Neutrophil (primary cell): ENCODE measurements at regions not wholly inside any gene's neighbourhood (a gene's known extent, or its start where the extent isn't known, plus 50 kb on each side); places are given as distances from the start of the nearest gene placed in this dataset.

ENCODE experiments used
- H3K27ac ChIP-seq: fragments of 200-600 bp; sonication (generic); 2 replicates; pipeline ENCODE4 v1.5.1; 2016; ENCODE audit warnings: mild to moderate bottlenecking, moderate library complexity
- H3K27me3 ChIP-seq: fragments of 200-600 bp; sonication (generic); 2 replicates; pipeline ENCODE4 v1.6.0; 2016; ENCODE audit warnings: mild to moderate bottlenecking
- H3K36me3 ChIP-seq: fragments of 200-600 bp; sonication (generic); 2 replicates; pipeline ENCODE4 v1.5.1; 2017
- H3K4me1 ChIP-seq, 2 experiments: fragments of 200-600 bp in 1 of 2; sonication (generic) in 1 of 2; 1 replicate in 1 of 2; 2 replicates in 1 of 2; pipeline versions ENCODE4 v1.5.1 to v1.6.1; 2013 to 2016; ENCODE audit warnings: low read depth in 1 of 2, low read length in 1 of 2, mild to moderate bottlenecking in 1 of 2, moderate library complexity in 1 of 2; ENCODE audit not compliant: control insufficient read depth in 1 of 2, insufficient read depth in 1 of 2
- H3K4me3 ChIP-seq, 2 experiments: fragments of 200-600 bp in 1 of 2; sonication (generic) in 1 of 2; 1 replicate in 1 of 2; 2 replicates in 1 of 2; pipeline ENCODE4 v1.5.1; 2013 to 2016; ENCODE audit warnings: low read depth in 1 of 2, low read length in 1 of 2, mild to moderate bottlenecking in 1 of 2, moderate library complexity in 1 of 2
- H3K9me3 ChIP-seq: fragments of 200-600 bp; sonication (generic); 2 replicates; pipeline ENCODE4 v1.5.1; 2016
- TF ChIP-seq, protein P1 (sequence below): fragments of 200-600 bp; sonication (generic); IDR thresholded peaks from 2 replicates; pipeline ENCODE4 v1.5.1; 2016; ENCODE audit warnings: antibody characterized with exemption

DNA sequence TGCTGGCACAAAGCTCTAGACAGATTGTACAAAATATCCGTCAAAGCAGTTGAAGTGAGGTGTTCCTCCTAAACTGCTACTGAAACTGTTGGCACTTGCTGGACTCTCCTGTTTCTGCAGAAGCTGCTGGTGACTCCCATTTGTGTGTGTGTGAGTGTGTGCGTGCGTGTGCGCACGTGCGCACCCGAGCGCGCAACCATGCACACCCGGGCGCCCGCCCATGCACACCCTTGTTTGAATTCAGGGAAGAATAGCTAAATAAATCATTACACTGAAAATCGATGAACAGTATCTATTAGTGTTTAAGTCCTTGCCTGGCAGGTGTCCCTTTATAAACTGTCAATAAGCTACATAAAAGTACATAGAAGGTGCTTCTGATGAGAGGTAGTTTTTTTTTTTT lies 156.4 kb upstream of the B3GALT2 start:
- H3K36me3 ChIP-seq: no peaks in the 10 kb centered on the region
- no peaks in the 10 kb centered on the region for H3K4me1 ChIP-seq
- H3K9me3 ChIP-seq: no peaks in the 10 kb centered on the region
- H3K27me3 ChIP-seq: no peaks in the 10 kb centered on the region
- TF ChIP-seq, protein P1, sequence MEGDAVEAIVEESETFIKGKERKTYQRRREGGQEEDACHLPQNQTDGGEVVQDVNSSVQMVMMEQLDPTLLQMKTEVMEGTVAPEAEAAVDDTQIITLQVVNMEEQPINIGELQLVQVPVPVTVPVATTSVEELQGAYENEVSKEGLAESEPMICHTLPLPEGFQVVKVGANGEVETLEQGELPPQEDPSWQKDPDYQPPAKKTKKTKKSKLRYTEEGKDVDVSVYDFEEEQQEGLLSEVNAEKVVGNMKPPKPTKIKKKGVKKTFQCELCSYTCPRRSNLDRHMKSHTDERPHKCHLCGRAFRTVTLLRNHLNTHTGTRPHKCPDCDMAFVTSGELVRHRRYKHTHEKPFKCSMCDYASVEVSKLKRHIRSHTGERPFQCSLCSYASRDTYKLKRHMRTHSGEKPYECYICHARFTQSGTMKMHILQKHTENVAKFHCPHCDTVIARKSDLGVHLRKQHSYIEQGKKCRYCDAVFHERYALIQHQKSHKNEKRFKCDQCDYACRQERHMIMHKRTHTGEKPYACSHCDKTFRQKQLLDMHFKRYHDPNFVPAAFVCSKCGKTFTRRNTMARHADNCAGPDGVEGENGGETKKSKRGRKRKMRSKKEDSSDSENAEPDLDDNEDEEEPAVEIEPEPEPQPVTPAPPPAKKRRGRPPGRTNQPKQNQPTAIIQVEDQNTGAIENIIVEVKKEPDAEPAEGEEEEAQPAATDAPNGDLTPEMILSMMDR: no peak
- H3K4me3 ChIP-seq: no peak overlapping the region
- no peak overlapping the region for H3K27ac ChIP-seq

DNA sequence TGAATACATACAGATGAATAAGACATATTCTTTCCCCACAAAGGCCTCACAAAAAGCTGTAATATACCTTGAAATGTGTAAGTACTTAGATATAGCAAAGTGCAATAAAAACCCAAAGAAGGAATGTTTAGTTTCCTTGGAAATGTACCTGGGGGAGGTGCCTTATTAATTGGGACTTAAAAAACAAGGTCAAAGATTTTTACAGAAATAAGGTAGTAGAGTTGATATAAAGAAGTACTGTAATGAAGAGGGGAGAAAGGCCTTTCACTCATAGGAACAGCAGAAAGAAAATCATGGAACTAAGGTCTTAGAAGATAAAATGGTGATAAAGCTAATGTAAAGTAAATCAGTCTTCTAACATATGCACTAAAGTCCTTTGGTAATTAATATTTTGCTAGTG lies 153.9 kb upstream of the B3GALT2 start:
- Histone ChIP-seq H3K9me3 (no peaks in the 10 kb centered on the region), H3K4me3 (no peak overlapping the region), H3K27ac (no peak overlapping the region), H3K4me1 (no peaks in the 10 kb centered on the region), H3K27me3 (no peaks in the 10 kb centered on the region), H3K36me3 (no peaks in the 10 kb centered on the region)
- TF ChIP-seq, protein P1: no peak

DNA sequence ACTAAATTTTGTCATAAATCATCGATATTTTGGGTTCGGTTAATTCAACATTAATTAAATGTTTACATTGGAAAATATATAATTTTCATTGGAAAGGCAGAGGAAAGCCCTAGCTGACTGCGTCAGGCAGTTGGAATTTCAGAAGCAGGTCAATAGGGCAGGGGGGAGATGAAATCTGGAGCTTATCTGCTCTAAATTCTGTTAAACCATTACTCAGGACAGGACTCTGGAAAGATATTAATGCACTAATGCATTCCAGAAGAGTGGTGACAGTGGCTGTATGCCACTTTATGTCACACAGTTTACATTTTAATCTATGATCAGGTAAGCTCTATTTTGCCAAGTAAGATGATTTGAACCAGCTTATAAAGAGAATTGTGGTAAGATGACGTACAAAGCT lies 153.0 kb upstream of the B3GALT2 start:
- no peaks in the 10 kb centered on the region for H3K9me3 ChIP-seq
- no peak overlapping the region for H3K4me3 ChIP-seq
- TF ChIP-seq, protein P1: no peak
- H3K27me3 ChIP-seq: no peaks in the 10 kb centered on the region
- no peaks in the 10 kb centered on the region for H3K36me3 ChIP-seq
- no peaks in the 10 kb centered on the region for H3K4me1 ChIP-seq
- H3K27ac ChIP-seq: no peak overlapping the region

DNA sequence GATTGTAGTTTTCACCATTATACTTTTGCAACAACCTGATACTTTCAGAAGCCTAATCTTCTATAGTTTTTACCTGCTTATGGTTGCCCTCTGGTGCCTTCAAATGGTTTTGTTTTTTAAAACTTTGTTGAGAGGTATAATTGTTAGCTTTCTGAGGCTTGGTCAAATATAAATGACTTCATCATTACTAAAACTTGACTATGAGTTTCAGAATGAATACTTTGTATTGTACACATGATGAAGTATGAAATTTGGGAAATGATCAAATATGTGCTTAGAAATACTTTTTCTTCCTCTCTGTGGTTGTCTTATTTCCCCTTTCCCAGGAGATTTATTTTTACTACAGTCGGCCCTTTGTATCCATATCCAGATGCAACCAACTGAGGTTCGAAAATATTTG lies 151.8 kb upstream of the B3GALT2 start:
- TF ChIP-seq, protein P1: no peak
- Histone ChIP-seq H3K27ac (no peak overlapping the region), H3K4me3 (no peak overlapping the region)

DNA sequence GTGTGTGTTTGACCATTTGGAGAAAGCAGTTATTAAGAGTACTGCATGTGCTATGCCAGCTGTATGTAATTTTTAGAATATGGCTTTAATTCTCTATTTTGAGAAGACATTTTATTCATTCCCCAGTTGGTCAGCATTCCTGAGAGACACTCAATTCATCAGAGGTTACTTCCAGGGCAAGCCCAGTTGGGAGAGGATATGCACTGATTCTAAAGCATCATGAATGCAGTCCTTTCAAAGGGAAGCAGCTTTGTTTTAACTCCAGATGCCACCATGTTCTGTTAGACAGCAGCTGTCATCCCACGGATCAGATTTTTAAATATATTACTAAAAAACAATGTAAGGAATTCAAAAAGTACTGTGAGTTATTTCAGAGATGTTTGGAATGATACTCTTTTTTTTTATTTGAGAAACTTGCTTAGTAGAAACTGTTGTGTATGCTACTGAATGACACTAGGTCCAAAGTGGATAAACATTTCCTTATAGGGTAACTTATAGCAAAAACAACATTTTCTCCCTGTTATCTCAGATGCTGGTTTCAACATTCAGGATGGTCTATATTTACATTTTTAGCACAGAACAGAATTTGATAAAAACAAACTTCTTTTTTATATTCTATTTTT lies 149.5 kb upstream of the B3GALT2 start:
- Histone ChIP-seq H3K4me1 (no peaks in the 10 kb centered on the region), H3K27ac (no peak overlapping the region), H3K27me3 (no peaks in the 10 kb centered on the region)

More for the DNA sequence above, 151.8 kb upstream of the B3GALT2 start:
- Histone ChIP-seq H3K36me3 (no peaks in the 10 kb centered on the region), H3K27me3 (no peaks in the 10 kb centered on the region), H3K4me1 (no peaks in the 10 kb centered on the region), H3K9me3 (peaks cover 4% of the 10 kb centered on the region)

More for the DNA sequence above, 149.5 kb upstream of the B3GALT2 start:
- TF ChIP-seq, protein P1: no peak
- Histone ChIP-seq H3K9me3 (peaks cover 4% of the 10 kb centered on the region), H3K4me3 (no peak overlapping the region), H3K36me3 (no peaks in the 10 kb centered on the region)
